WTC11 (cell line): ENCODE measurements at regions not wholly inside any gene's neighbourhood (a gene's known extent, or its start where the extent isn't known, plus 50 kb on each side); places are given as distances from the start of the nearest gene placed in this dataset.

ENCODE experiments used
- ATF1 ChIP-seq: sonication (generic); formaldehyde crosslinking; IDR thresholded peaks from 2 replicates; pipeline ENCODE4 v1.8.1; 2023; ENCODE audit warnings: mild to moderate bottlenecking, moderate library complexity, missing genetic modification reagents
- CBFB ChIP-seq: sonication (generic); formaldehyde crosslinking; IDR thresholded peaks from 2 replicates; pipeline ENCODE4 v1.8.1; 2022; ENCODE audit warnings: mild to moderate bottlenecking, low read depth, missing genetic modification reagents
- JUN ChIP-seq: sonication (generic); formaldehyde crosslinking; IDR thresholded peaks from 2 replicates; pipeline ENCODE4 v1.8.0; 2023; ENCODE audit warnings: mild to moderate bottlenecking, missing genetic modification reagents
- USF1 ChIP-seq: sonication (generic); formaldehyde crosslinking; IDR thresholded peaks from 2 replicates; pipeline ENCODE4 v1.8.0; 2022; ENCODE audit warnings: mild to moderate bottlenecking, missing genetic modification reagents
- TF ChIP-seq, protein P1 (sequence below): sonication (generic); formaldehyde crosslinking; IDR thresholded peaks from 2 replicates; pipeline ENCODE4 v1.8.0; 2022; ENCODE audit warnings: mild to moderate bottlenecking, missing genetic modification reagents
- TF ChIP-seq, protein P2 (sequence below): sonication (generic); formaldehyde crosslinking; IDR thresholded peaks from 2 replicates; pipeline ENCODE4 v1.8.1; 2023; ENCODE audit warnings: mild to moderate bottlenecking, missing genetic modification reagents, borderline replicate concordance
- TF ChIP-seq, protein P3 (sequence below): sonication (generic); formaldehyde crosslinking; IDR thresholded peaks from 2 replicates; pipeline ENCODE4 v1.8.1; 2022; ENCODE audit warnings: mild to moderate bottlenecking, moderate library complexity, missing genetic modification reagents

GRCh38 chr4:106454581-106454980 is 86.0 kb upstream of the GIMD1 start:
- TF ChIP-seq, protein P1, sequence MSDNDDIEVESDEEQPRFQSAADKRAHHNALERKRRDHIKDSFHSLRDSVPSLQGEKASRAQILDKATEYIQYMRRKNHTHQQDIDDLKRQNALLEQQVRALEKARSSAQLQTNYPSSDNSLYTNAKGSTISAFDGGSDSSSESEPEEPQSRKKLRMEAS (CRISPR knock-in tag) = no peak
- TF ChIP-seq, protein P2, sequence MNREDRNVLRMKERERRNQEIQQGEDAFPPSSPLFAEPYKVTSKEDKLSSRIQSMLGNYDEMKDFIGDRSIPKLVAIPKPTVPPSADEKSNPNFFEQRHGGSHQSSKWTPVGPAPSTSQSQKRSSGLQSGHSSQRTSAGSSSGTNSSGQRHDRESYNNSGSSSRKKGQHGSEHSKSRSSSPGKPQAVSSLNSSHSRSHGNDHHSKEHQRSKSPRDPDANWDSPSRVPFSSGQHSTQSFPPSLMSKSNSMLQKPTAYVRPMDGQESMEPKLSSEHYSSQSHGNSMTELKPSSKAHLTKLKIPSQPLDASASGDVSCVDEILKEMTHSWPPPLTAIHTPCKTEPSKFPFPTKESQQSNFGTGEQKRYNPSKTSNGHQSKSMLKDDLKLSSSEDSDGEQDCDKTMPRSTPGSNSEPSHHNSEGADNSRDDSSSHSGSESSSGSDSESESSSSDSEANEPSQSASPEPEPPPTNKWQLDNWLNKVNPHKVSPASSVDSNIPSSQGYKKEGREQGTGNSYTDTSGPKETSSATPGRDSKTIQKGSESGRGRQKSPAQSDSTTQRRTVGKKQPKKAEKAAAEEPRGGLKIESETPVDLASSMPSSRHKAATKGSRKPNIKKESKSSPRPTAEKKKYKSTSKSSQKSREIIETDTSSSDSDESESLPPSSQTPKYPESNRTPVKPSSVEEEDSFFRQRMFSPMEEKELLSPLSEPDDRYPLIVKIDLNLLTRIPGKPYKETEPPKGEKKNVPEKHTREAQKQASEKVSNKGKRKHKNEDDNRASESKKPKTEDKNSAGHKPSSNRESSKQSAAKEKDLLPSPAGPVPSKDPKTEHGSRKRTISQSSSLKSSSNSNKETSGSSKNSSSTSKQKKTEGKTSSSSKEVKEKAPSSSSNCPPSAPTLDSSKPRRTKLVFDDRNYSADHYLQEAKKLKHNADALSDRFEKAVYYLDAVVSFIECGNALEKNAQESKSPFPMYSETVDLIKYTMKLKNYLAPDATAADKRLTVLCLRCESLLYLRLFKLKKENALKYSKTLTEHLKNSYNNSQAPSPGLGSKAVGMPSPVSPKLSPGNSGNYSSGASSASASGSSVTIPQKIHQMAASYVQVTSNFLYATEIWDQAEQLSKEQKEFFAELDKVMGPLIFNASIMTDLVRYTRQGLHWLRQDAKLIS (CRISPR knock-in tag) = no peak
- no peak for TF ChIP-seq USF1 (CRISPR knock-in tag)
- TF ChIP-seq, protein P3, sequence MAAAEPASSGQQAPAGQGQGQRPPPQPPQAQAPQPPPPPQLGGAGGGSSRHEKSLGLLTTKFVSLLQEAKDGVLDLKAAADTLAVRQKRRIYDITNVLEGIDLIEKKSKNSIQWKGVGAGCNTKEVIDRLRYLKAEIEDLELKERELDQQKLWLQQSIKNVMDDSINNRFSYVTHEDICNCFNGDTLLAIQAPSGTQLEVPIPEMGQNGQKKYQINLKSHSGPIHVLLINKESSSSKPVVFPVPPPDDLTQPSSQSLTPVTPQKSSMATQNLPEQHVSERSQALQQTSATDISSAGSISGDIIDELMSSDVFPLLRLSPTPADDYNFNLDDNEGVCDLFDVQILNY (CRISPR knock-in tag) = no peak
- TF ChIP-seq ATF1 (CRISPR knock-in tag) = no peak
- no peak for TF ChIP-seq JUN (CRISPR knock-in tag)
- TF ChIP-seq CBFB (CRISPR knock-in tag) = no peak
